Kidney glomerular epithelial cell (primary cell): ENCODE measurements at regions not wholly inside any gene's neighbourhood (a gene's known extent, or its start where the extent isn't known, plus 50 kb on each side); places are given as distances from the start of the nearest gene placed in this dataset.
"Not testable (repeated sequence)": the region's sequence is repeated elsewhere in the genome, so short reads cannot be mapped to it uniquely, and the experiment has no call there.

Experiments used
- DNase-seq: peaks from one replicate; lab custom pipeline; 2025; lab: John Stamatoyannopoulos, UW

GRCh38 chr6:14478381-14479225 is 361.0 kb downstream of the CD83 start:
- no peak for DNase-seq

GRCh38 chr6:14481946-14482345 is 364.4 kb downstream of the CD83 start:
- not testable (repeated sequence) for DNase-seq

- no peak for DNase-seq
Observed at GRCh38 chr6:14487625-14488024, 370.1 kb downstream of the CD83 start.

GRCh38 chr6:14488180-14488579 is 370.6 kb downstream of the CD83 start:
- DNase-seq, result no peak

- DNase-seq, result no peak
Observed at GRCh38 chr6:14489445-14489844, 371.9 kb downstream of the CD83 start.

GRCh38 chr6:14498748-14499147 is 381.2 kb downstream of the CD83 start:
- no peak for DNase-seq

- no peak for DNase-seq
Observed at GRCh38 chr6:14499309-14499708, 381.7 kb downstream of the CD83 start.

- peak; percentile 84 for DNase-seq
Observed at GRCh38 chr6:14499841-14500240, 382.3 kb downstream of the CD83 start.

- DNase-seq, result no peak
Observed at GRCh38 chr6:14500809-14501208, 383.2 kb downstream of the CD83 start.

GRCh38 chr6:14501240-14501639 is 383.7 kb downstream of the CD83 start:
- no peak for DNase-seq

- DNase-seq, result no peak
Observed at GRCh38 chr6:14501914-14502313, 384.3 kb downstream of the CD83 start.

- DNase-seq, result no peak
Observed at GRCh38 chr6:14502551-14502950, 385.0 kb downstream of the CD83 start.

- DNase-seq, result no peak
Observed at GRCh38 chr6:14505401-14505800, 387.8 kb downstream of the CD83 start.

- no peak for DNase-seq
Observed at GRCh38 chr6:14506656-14507246, 389.2 kb downstream of the CD83 start.

GRCh38 chr6:14509120-14509519 is 391.5 kb downstream of the CD83 start:
- DNase-seq, result no peak

GRCh38 chr6:14510038-14510437 is 392.5 kb downstream of the CD83 start:
- DNase-seq, result no peak

GRCh38 chr6:14511061-14511586 is 393.6 kb downstream of the CD83 start:
- DNase-seq, result no peak

GRCh38 chr6:14512246-14512645 is 394.7 kb downstream of the CD83 start:
- no peak for DNase-seq

- no peak for DNase-seq
Observed at GRCh38 chr6:14513496-14514393, 396.2 kb downstream of the CD83 start.

- DNase-seq, result no peak
Observed at GRCh38 chr6:14516956-14517355, 399.4 kb downstream of the CD83 start.

GRCh38 chr6:14517516-14518105 is 400.0 kb downstream of the CD83 start:
- no peak for DNase-seq
